ENCODE measurements at regions not wholly inside any gene's neighbourhood (a gene's known extent, or its start where the extent isn't known, plus 50 kb on each side); places are given as distances from the start of the nearest gene placed in this dataset.

GRCh38 chr3:153760948-153761347, 360.2 kb upstream of the ARHGEF26 start:
- TF ChIP-seq, protein P1, sequence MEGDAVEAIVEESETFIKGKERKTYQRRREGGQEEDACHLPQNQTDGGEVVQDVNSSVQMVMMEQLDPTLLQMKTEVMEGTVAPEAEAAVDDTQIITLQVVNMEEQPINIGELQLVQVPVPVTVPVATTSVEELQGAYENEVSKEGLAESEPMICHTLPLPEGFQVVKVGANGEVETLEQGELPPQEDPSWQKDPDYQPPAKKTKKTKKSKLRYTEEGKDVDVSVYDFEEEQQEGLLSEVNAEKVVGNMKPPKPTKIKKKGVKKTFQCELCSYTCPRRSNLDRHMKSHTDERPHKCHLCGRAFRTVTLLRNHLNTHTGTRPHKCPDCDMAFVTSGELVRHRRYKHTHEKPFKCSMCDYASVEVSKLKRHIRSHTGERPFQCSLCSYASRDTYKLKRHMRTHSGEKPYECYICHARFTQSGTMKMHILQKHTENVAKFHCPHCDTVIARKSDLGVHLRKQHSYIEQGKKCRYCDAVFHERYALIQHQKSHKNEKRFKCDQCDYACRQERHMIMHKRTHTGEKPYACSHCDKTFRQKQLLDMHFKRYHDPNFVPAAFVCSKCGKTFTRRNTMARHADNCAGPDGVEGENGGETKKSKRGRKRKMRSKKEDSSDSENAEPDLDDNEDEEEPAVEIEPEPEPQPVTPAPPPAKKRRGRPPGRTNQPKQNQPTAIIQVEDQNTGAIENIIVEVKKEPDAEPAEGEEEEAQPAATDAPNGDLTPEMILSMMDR (conservative IDR thresholded peaks at IDR 0.05 in 1 of 2, IDR thresholded peaks at IDR 0.05 in 1 of 2; ENCODE audit: low read depth in 1 of 2, low read length in 2 of 2): no peak
- TF ChIP-seq EZH2 (IDR thresholded peaks at IDR 0.05; ENCODE audit: low read length, missing control alignments): no peak

Data from fibroblast of lung (primary cell).